ENCODE measurements at regions not wholly inside any gene's neighbourhood (a gene's known extent, or its start where the extent isn't known, plus 50 kb on each side); places are given as distances from the start of the nearest gene placed in this dataset.

GRCh38 chr14:98725676-98726075 is 546.3 kb downstream of the BCL11B start:
- no peak for DNase-seq (ENCODE audit: low read depth)
- H3K4me3 ChIP-seq (ENCODE audit: low read depth, low read length) = no peak overlapping the region
- no peak for TF ChIP-seq CTCF (conservative IDR thresholded peaks at IDR 0.05; ENCODE audit: low read depth, low read length)

- no peak for DNase-seq (ENCODE audit: low read depth)
- H3K4me3 ChIP-seq (ENCODE audit: low read depth, low read length) = no peak overlapping the region
- TF ChIP-seq CTCF (conservative IDR thresholded peaks at IDR 0.05; ENCODE audit: low read depth, low read length) = no peak
Measured at GRCh38 chr14:98726585-98727405, 545.2 kb downstream of the BCL11B start.

- DNase-seq (ENCODE audit: low read depth) = no peak
- H3K4me3 ChIP-seq (ENCODE audit: low read depth, low read length) = no peak overlapping the region
- no peak for TF ChIP-seq CTCF (conservative IDR thresholded peaks at IDR 0.05; ENCODE audit: low read depth, low read length)
Measured at GRCh38 chr14:98728024-98728423, 544.0 kb downstream of the BCL11B start.

DNA sequence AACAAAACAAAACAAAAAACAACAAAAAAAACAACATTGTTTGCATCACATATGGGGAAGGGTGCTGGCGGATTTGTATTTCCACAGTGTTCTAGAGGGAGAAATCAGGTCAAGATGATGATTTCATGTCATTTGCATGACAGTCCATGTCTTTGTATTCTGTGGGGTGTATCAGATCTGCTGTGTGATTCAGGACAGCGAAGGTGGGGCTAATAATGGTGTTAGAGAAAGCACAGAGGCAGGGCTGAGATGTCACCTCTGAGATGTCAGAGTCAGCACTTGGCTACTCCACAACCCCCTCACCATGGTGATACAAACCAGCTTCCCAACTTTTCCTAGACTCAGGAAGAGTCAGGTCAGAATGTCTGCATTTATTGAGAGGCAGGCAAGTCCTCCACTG is 543.2 kb downstream of the BCL11B start:
- no peak for DNase-seq (ENCODE audit: low read depth)
- H3K4me3 ChIP-seq (ENCODE audit: low read depth, low read length) = no peak overlapping the region
- no peak for TF ChIP-seq CTCF (conservative IDR thresholded peaks at IDR 0.05; ENCODE audit: low read depth, low read length)

- H3K4me3 ChIP-seq (ENCODE audit: low read depth, low read length) = no peak overlapping the region
- DNase-seq (ENCODE audit: low read depth) = no peak
- TF ChIP-seq CTCF (conservative IDR thresholded peaks at IDR 0.05; ENCODE audit: low read depth, low read length) = no peak
Measured at GRCh38 chr14:98731286-98731685, 540.7 kb downstream of the BCL11B start.

- TF ChIP-seq CTCF (conservative IDR thresholded peaks at IDR 0.05; ENCODE audit: low read depth, low read length) = no peak
- H3K4me3 ChIP-seq (ENCODE audit: low read depth, low read length) = no peak overlapping the region
- no peak for DNase-seq (ENCODE audit: low read depth)
Measured at GRCh38 chr14:98731701-98732100, 540.3 kb downstream of the BCL11B start.

- no peak for DNase-seq (ENCODE audit: low read depth)
- TF ChIP-seq CTCF (conservative IDR thresholded peaks at IDR 0.05; ENCODE audit: low read depth, low read length) = no peak
- no peak overlapping the region for H3K4me3 ChIP-seq (ENCODE audit: low read depth, low read length)
Measured at GRCh38 chr14:98733536-98733935, 538.5 kb downstream of the BCL11B start.

Data from choroid plexus epithelial cell (primary cell).